Hepatocyte (in vitro differentiated cells): ENCODE measurements at regions not wholly inside any gene's neighbourhood (a gene's known extent, or its start where the extent isn't known, plus 50 kb on each side); places are given as distances from the start of the nearest gene placed in this dataset.
A peak's percentile ranks its signal among the peaks of the same experiment; 100 is the strongest.

Experiments
- DNase-seq: peaks from one replicate; pipeline ENCODE4 v3.0.0-alpha.2; 2016; ENCODE audit warnings: low spot score
- H2AFZ ChIP-seq: fragments of 200-600 bp; sonication (generic); 2 replicates; pipeline ENCODE4 v1.6.0; 2016; ENCODE audit warnings: antibody characterized with exemption, mild to moderate bottlenecking
- H3K27ac ChIP-seq: fragments of 200-600 bp; sonication (generic); 2 replicates; pipeline ENCODE4 v1.5.1; 2016; ENCODE audit warnings: mild to moderate bottlenecking
- H3K27me3 ChIP-seq: fragments of 200-600 bp; sonication (generic); 2 replicates; pipeline ENCODE4 v1.6.1; 2016
- H3K36me3 ChIP-seq: fragments of 200-600 bp; sonication (generic); replicated peaks from 2 replicates; pipeline ENCODE4 v1.5.1; 2016; ENCODE audit warnings: low read depth; ENCODE audit not compliant: insufficient read depth
- H3K4me1 ChIP-seq: fragments of 200-600 bp; sonication (generic); 2 replicates; pipeline ENCODE4 v1.5.1; 2016; ENCODE audit warnings: mild to moderate bottlenecking, moderate library complexity; ENCODE audit not compliant: insufficient read depth
- H3K4me2 ChIP-seq: fragments of 200-600 bp; sonication (generic); 2 replicates; pipeline ENCODE4 v1.6.0; 2016
- H3K4me3 ChIP-seq: fragments of 200-600 bp; sonication (generic); 2 replicates; pipeline ENCODE4 v1.5.1; 2016; ENCODE audit warnings: mild to moderate bottlenecking
- H3K79me2 ChIP-seq: fragments of 200-600 bp; sonication (generic); 2 replicates; pipeline ENCODE4 v1.6.0; 2017; ENCODE audit warnings: mild to moderate bottlenecking
- H3K9me2 ChIP-seq: fragments of 200-600 bp; sonication (generic); replicated peaks from 2 replicates; pipeline ENCODE4 v1.6.0; 2017; ENCODE audit warnings: mild to moderate bottlenecking; ENCODE audit not compliant: insufficient read depth
- H3K9me3 ChIP-seq: fragments of 200-600 bp; sonication (generic); 2 replicates; pipeline ENCODE4 v1.5.1; 2016; ENCODE audit warnings: low read depth, mild to moderate bottlenecking
- H4K20me1 ChIP-seq: fragments of 200-600 bp; sonication (generic); 2 replicates; pipeline ENCODE4 v1.6.0; 2016; ENCODE audit warnings: mild to moderate bottlenecking; ENCODE audit not compliant: insufficient read depth, poor library complexity, severe bottlenecking
- EZH2 ChIP-seq: fragments of 200-600 bp; sonication (generic); IDR thresholded peaks from 2 replicates; pipeline ENCODE4 v1.6.1; 2016; ENCODE audit warnings: antibody characterized with exemption, mild to moderate bottlenecking, borderline replicate concordance
- EZH2phosphoT487 ChIP-seq: fragments of 200-600 bp; sonication (generic); IDR thresholded peaks from one replicate; pipeline ENCODE4 v1.6.1; 2018; ENCODE audit warnings: antibody characterized with exemption, mild to moderate bottlenecking, low read depth, moderate library complexity; ENCODE audit not compliant: unreplicated experiment, severe bottlenecking
- WGBS: methylation state at CpG from one replicate; pipeline ENCODE4 v1.1.6; 2016; ENCODE audit warnings: low lambda C conversion rate; ENCODE audit errors: missing lambda C conversion rate; 5-methylcytosine and 5-hydroxymethylcytosine counted together
- TF ChIP-seq, protein P1 (sequence below): fragments of 200-600 bp; sonication (generic); IDR thresholded peaks from 2 replicates; pipeline ENCODE4 v1.5.1; 2016; ENCODE audit warnings: antibody characterized with exemption, mild to moderate bottlenecking; ENCODE audit not compliant: poor library complexity

DNA sequence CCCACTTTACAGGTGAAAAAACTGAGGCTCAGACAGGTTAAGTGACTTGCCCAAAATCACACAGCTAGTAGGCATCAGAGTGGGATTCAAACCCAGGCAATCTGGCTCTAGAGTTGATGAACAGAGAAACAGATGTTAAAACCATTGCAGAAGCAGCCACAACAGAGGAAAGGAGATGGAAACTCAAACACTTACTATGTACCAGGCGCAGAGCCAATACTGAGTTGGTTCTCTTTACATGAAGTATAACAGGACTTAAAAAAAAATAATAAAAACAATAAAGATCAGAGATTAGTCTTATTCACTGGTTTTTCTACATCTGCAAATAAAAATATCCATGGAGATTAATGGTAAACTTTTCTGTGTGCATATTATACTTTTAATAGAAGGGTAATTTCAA, 84.9 kb upstream of the SPATA12 start:
- no peaks in the 10 kb centered on the region for H3K36me3 ChIP-seq
- peaks cover 14% of the 10 kb centered on the region for H3K4me1 ChIP-seq
- H3K4me3 ChIP-seq = no peak overlapping the region
- no peaks in the 10 kb centered on the region for H3K9me2 ChIP-seq
- no peaks in the 10 kb centered on the region for H3K9me3 ChIP-seq
- WGBS = 95% methylated on average over 1 of the region's 1 CpG
- TF ChIP-seq, protein P1, sequence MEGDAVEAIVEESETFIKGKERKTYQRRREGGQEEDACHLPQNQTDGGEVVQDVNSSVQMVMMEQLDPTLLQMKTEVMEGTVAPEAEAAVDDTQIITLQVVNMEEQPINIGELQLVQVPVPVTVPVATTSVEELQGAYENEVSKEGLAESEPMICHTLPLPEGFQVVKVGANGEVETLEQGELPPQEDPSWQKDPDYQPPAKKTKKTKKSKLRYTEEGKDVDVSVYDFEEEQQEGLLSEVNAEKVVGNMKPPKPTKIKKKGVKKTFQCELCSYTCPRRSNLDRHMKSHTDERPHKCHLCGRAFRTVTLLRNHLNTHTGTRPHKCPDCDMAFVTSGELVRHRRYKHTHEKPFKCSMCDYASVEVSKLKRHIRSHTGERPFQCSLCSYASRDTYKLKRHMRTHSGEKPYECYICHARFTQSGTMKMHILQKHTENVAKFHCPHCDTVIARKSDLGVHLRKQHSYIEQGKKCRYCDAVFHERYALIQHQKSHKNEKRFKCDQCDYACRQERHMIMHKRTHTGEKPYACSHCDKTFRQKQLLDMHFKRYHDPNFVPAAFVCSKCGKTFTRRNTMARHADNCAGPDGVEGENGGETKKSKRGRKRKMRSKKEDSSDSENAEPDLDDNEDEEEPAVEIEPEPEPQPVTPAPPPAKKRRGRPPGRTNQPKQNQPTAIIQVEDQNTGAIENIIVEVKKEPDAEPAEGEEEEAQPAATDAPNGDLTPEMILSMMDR = no peak
- TF ChIP-seq EZH2 (no peak), EZH2phosphoT487 (no peak)
- H2AFZ ChIP-seq = no peak overlapping the region
- peak overlapping the region; percentile 91 for H3K27ac ChIP-seq
- no peak overlapping the region for H3K4me2 ChIP-seq
- no peaks in the 10 kb centered on the region for H4K20me1 ChIP-seq
- H3K27me3 ChIP-seq = no peaks in the 10 kb centered on the region
- no peaks in the 10 kb centered on the region for H3K79me2 ChIP-seq
- DNase-seq = peak; percentile 27

DNA sequence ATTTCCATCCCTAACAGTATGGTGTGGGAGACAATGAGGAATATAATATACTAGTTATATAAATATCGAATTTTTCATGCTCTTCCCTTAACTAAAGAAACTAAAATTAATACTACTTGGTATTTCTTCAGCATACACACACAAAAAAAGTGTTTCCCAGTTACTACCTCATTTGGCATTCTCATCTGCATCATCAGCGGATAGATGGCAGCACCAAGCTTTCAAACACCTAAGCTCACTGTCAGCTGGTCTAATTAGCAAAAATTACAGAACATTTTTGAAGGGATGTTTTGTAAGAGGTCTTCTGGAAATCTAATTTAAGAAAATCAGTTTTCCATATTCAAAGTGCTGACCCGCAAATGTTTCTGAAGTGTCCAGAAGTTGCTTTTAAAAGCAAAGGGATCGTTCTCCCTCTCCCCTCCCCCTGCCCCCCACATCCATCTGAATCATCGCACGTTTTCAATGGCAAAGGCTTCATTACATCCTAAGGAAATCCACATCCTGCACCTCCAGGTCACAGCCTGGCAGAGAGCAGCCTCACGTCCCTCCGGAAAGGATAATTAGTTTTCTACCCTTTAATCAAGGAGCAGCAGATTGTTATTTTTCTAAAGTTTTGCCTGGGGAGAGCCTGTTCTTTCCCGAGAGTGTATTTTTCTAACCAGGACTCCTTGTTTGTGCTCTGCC, 86.1 kb upstream of the SPATA12 start:
- no peak overlapping the region for H3K27ac ChIP-seq
- no peaks in the 10 kb centered on the region for H3K36me3 ChIP-seq
- no peaks in the 10 kb centered on the region for H3K9me2 ChIP-seq
- peaks cover 20% of the 10 kb centered on the region for H3K4me1 ChIP-seq
- DNase-seq = no peak
- H3K79me2 ChIP-seq = no peaks in the 10 kb centered on the region
- no peak overlapping the region for H3K4me3 ChIP-seq
- no peaks in the 10 kb centered on the region for H3K27me3 ChIP-seq
- no peaks in the 10 kb centered on the region for H4K20me1 ChIP-seq
- H2AFZ ChIP-seq = no peak overlapping the region
- no peak overlapping the region for H3K4me2 ChIP-seq
- no peaks in the 10 kb centered on the region for H3K9me3 ChIP-seq
- TF ChIP-seq EZH2 (no peak), EZH2phosphoT487 (no peak)
- TF ChIP-seq, protein P1 = no peak
- WGBS = 72% methylated on average over 9 of the region's 9 CpGs

- WGBS = 91% methylated on average over 4 of the region's 4 CpGs
- no peaks in the 10 kb centered on the region for H3K9me2 ChIP-seq
Measured at GRCh38 chr3:56971816-56972215, 88.6 kb upstream of the SPATA12 start.

More at GRCh38 chr3:56971816-56972215, 88.6 kb upstream of the SPATA12 start:
- Histone ChIP-seq H3K27ac (no peak overlapping the region), H3K36me3 (no peaks in the 10 kb centered on the region), H3K4me2 (no peak overlapping the region), H3K79me2 (no peaks in the 10 kb centered on the region), H3K4me3 (no peak overlapping the region), H4K20me1 (no peaks in the 10 kb centered on the region), H2AFZ (no peak overlapping the region), H3K4me1 (peaks cover 10% of the 10 kb centered on the region), H3K9me3 (no peaks in the 10 kb centered on the region), H3K27me3 (no peaks in the 10 kb centered on the region)
- TF ChIP-seq, protein P1 = no peak
- no peak for TF ChIP-seq EZH2
- TF ChIP-seq EZH2phosphoT487 = no peak
- DNase-seq = no peak
